NOMO-1 (cell line): ENCODE measurements at regions not wholly inside any gene's neighbourhood (a gene's known extent, or its start where the extent isn't known, plus 50 kb on each side); places are given as distances from the start of the nearest gene placed in this dataset.
A peak's percentile ranks its signal among the peaks of the same experiment; 100 is the strongest.

Experiments
- DNase-seq, 2 experiments: peaks; one replicate each; lab custom pipeline; 2025; ENCODE audit not compliant: unreplicated experiment in 2 of 2; lab: John Stamatoyannopoulos, UW

DNA sequence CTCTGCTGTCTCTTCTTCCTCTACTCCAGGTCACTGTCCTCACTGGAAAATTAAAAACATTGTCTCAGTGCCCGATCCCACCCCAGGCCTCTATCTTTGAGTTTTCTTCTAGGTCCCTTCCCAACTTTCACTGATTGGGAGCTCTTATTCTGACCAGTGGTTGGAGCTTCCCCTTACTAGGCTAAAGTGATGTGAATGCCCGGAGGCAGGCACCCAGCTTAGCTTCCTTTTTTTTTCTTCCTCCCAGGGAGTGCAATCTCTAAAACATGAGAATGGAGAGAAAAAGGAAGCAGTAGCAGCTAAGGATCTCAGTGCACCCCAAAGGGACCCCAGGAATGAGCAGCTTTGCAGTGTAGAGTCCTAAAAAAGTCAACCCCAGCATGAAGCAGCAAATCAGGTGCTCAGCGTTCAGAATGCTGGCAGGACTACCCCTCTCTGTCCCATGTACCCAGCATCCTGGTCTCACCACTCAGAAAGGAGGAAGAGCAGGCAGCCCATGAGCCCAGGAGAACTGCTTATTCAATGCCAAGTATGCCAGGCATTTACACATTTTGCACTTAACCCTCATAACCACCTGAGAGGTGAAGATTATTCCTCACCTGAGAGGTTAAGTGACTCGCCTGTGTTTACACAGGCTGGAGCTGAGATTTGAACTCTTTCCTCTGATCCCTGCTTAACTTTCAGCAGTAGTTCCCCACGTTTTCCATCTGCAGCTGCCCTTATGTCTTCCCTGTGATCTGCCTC is 146.2 kb upstream of the PWP1 start:
- peak in 1 of 2 experiments; percentile 2 for DNase-seq

DNA sequence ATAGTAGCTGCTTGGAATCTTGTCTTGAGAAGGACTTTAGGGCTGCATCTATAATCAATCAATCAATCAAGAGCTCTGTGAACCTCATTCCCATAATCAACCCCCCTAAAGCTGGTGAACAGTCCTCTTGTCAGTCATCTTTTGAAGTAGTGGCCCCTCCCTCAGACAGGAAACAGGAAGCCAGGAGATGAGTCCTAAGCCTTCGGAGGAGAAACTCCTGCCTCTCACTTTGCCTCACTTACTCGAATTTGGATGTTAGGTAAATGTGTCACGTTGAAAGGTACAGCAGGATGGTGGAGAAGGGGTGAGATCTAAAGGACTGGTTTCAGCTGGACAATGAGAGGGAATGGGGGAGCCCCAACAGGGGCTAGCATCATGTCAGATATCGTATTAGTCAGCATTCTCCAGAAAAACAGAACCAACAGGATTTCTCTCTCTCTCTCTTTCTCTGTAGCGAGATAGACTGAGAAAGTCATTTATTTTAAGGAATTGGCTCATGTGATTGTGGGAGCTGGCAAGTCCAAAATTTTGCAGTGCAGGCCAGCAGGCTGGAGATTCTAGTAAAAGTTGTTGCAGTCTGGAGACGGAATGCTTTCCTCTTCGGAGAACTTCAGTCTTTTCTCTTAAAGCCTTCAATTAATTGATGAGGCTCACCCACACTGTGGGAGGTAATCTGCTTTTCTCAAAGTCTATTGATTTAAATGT is 144.4 kb upstream of the PWP1 start:
- DNase-seq: no peak

DNA sequence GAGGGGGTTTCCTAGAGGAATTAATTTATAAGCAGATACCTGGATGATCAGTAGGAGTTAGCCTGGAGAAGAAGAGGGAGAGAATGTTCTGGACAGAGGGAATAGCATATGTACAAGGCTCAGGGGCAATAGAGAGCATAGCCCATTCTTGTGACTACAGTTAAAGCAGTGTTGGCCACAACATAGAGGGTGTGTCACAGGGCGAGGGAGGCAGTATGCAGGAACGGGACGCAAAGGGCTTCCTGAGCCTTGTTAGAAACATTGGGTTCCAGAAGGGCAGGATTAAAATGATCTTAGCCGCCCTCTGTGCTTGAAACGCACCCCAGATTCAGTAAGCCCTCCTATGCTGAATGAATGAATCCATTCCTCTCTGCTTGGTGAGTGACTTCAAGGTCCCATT is 142.2 kb upstream of the PWP1 start:
- no peak for DNase-seq

DNA sequence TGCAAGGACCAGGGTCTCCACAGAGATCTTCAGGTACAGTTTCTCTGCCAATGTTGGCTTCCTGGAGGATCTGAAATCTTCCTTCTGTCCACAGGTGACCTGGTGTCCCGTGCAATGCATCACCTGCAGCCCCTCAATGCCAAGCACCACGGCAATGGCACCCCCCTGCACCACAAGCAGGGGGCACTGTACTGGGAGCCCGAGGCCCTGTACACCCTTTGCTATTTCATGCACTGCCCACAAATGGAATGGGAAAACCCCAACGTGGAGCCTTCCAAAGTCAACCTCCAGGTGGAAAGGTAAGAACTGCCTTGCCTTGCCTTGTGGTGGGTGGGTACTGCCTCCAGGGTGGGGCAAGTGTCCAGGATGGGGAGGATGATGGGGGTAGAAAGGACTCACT is 141.8 kb upstream of the PWP1 start:
- DNase-seq: no peak

DNA sequence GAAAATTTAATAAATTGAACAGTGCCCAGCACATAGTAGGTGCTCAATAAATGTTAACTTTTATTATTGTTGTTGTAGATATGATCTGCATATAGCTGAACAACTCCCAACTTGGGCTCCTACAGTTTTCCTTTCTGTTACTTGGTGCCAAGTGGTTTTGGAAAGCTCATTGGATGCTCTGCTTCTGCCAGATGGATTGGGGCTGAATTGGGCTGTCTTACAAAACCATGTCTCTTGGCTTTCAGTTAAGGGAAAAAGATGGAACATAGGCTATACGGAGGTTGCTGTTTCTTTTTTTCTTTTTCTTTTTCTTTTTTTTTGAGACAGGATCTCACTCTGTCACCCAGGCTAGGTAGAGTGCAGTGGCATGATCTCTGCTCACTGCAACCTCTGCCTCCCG is 140.7 kb upstream of the PWP1 start:
- no peak for DNase-seq

DNA sequence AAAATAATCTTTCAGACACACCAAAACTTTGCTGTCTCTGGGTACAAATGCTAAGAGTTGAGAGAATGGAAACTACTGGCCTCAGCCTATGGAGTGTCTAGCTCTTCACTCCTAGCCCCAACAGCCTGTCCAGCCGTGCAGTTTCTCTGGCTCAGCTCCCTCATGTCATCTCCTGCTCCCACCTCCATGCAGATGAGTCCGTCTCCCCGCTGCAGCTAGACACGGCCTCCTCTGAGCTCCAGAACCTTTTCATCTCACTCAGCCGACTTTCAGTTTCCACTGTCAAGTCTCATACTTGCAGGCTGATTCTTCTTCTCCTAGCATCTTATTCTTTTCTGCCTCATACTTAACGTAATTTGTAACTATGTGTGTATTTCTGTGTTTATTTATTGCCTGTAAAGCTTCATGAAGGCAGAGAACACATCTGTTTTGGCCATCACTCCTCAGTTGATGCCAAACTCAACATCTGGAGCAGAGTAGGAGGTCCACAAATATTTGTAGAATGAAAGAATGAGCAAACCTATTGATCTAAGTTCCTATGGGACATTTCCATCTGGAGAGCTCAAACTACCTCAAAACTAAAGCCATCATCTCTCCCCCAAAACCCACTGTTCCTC is 139.8 kb upstream of the PWP1 start:
- no peak for DNase-seq

DNA sequence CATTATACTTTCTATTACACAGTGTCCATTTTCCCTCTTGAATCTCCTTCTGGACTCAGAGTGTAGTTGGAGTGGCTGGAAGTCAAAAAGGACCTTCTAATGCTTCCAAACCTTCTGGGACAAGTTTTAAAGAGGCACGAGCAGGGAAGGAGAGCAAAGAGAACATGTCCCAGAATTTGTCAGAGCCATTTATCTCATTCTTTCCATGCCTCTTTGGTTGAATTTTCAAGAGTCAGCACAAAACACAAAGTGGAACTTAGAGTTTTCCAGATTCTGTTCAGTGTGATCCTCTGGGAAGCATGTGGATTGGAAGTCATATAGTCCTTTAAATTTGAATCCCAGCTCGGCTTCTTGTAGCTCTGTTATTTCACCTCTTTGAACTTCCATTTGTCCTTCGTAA is 138.2 kb upstream of the PWP1 start:
- no peak for DNase-seq

DNA sequence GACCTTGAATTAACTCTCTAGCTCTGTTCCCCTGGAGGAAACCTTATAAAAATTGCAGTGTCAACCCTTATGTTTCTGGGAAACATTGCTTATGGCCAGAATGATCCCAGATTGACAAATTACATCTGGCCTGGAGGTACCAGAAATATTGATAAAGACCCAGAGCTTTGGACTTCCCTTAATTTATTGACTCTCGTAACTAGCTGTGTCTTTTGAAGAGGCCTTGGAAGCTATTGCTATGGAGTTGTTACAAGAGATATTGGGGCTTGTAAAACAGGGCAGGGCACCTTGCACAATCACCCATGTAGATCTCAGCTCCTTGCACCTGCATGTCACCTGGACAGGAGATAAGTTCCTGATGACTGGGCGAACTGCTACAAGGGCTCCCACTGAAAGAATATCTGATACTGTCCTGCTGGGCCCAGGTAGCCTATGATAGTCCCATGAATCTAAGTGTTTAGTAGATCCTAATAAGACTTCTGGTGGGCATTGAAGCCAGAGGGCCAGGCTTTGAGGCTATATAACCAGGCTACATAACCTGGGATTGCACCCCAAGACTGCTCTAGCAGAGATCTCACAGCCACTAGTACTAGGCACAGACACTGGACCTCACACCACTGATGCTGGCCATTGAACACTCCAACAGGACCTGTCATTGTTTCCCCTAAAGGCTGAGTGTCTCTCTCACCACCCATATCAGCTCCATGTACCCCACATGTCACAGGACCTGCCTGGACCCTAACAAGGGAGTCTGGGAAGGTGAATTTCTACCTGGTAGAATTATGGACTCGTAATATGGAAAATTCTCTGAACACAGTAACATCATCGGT is 135.7 kb upstream of the PWP1 start:
- DNase-seq: no peak

DNA sequence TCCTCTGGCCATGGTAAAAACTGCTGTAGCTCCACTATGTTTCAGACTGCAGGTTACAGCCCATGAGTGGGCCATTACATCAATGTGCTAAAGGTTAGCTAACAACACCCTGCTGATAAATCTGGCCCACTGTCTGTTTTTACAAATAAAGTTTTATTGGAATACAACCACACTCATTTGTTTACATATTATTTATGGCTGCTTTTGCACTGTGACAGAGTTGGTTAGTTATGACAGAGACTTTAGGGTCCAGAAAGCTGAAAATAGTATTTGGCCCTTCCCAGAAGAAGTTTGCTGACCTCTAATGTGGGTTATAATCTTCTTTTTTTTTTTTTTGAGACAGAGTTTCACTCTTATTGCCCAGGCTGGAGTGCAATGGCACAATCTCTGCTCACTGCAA is 134.2 kb upstream of the PWP1 start:
- no peak for DNase-seq

DNA sequence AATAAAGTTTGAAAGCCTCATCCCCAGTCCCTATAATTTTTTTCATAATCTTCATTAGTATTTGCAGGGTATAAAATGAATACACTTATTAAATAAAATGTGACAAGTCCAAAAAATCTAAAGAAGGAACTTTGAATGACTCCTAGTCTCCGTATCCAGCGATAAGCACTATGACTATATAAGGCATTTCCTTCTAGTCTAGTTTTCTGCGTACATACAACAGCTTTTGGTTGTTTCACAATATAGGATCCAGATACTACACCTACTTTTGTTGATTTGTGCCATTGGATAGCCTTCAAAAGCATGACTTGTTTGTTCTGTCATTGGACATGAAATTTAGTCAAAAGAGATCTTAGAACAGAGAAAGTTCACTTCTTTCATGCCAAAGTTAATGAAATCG is 133.3 kb upstream of the PWP1 start:
- DNase-seq: no peak

DNA sequence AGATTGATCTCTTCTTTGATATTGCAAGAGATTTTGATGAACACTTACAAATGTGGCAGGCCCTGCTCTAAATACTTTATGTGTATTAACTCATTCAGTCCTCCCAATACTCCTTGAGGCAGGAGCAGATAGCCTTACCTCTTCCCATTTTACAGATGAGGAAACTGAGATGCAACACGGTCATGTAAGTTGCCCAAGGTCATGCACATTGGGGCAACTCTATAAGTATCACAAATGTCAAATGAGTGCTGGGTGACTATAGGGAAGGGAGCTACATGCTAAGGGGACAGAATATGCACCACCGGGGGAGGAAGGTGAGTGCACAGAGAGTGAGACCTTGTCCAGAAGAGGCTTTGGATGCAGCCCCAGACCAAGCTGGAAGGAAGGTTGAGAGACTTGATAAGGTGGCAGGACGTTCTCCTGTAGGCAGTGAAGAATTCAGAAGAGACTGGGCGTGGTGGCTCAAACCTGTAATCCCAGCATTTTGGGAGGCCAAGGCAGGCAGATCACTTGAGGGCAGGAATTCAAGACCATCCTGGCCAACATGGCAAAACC is 132.3 kb upstream of the PWP1 start:
- DNase-seq: no peak

DNA sequence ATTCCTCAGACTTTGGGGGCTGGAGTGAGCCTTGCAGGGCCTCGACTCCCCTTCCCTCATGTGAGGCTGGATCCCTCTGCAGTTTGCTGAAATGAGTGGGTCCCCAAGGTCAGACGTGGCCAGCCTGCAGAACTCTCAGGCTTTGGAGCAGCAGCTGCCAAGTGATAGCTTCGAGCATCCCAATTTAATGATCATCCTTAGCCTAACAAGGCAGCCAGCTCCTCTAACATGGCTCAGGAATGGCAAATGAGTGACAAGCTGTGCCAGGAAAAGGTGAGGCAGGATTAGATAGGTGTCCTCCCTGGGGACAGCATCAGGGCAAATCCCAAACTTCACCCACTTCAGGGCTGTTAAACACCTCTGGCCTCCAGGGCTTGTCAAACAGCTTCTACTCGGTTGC is 130.7 kb upstream of the PWP1 start:
- DNase-seq: no peak

DNA sequence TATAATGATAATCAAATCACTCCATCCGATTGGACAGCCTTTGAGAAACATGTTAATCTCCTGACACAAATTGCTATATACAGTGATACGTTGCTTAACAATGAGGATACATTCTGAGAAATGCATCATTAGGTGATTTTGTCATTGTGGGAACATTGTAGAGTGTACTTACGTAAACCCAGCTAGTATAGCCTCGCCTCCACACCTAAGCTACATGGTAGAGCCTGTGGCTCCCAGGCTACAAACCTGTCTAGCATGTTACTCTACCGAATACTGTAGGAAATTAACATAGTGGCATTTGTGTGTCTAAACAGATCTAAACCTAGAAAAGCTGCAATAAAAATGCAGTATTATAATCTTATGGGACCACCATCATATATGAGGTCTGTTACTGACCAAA is 128.6 kb upstream of the PWP1 start:
- DNase-seq: no peak

DNA sequence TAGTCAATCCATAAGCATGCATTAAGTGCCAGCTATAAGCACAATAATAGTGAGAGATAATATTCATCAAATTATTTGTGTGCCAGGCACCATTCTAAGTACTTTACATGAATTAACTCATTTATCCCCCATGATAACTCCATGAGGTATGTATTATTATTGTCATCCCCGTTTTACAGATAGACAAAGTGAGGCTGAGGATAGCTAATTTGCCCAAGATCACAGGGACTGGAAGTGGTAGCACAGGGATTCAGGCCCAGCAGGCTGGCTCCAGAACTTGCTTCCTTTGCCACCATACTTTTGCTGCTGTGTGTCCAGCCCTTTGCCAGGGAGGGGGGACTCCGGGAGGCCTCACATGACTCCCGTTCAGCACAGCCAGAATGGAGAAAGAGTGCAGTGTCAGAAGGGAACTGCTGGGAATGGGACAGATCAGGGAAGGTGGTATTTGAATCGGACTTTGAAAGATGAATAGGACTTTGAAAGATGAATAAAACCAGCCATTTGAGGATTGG is 128.0 kb upstream of the PWP1 start:
- no peak for DNase-seq

DNA sequence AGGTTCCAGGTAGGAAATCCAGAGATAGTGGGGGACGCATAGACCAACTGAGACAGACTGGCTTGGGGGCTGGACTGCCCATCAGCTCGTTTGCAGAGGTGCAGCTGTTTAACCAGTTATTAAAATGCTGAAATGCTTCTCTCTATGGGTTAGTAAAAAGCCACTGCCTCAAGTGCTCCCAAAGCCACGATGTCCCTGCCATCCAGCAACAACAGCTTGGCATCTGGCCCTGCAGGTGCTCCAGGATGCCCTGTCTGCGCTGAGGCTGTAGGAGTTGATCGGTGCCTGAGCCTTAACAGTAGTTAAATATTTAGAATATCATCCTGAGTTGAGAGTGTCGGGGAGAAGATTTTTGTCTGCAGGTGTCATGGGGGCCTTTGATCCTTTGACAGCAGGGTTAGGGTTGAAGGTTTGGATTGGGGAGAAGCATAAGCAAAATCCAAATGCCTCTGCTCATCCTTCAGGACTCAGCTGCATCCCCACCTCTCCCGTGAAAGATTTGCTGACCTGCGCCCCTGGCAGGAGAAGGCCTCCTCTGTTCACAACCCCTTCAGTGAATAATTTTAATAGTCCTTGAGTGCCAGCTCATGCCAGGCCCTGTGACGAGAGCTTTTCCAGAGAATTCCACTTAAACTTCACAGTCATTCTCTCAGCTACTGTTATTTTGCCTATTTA is 127.3 kb upstream of the PWP1 start:
- DNase-seq: no peak

DNA sequence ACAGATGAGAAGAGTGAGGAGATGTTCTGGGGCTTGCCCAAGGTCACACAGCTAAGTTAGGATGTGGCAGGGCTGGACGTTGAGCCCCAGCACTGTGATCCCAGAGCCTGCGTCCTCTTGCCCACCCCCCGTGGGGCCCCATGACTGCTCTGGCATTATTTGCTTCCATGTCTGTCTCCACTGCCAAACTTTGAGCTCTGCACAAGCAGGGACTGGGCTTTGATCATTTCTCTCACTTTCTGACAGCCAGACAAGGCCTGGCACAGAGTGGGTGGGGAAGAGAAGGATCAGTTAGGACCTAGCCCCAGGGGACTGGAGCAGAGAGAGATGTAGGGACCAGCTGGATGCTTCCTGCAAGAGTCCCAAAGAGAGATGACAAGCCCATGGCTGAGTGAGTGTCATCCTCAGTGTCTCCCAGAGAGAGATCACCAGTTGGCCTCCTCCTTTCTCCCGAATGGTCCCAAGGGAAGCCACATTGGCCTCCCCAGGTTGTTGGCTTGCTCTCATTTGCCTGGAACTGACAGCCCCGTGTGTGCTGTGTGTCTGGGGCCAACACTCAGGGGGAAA is 126.7 kb upstream of the PWP1 start:
- DNase-seq: no peak

DNA sequence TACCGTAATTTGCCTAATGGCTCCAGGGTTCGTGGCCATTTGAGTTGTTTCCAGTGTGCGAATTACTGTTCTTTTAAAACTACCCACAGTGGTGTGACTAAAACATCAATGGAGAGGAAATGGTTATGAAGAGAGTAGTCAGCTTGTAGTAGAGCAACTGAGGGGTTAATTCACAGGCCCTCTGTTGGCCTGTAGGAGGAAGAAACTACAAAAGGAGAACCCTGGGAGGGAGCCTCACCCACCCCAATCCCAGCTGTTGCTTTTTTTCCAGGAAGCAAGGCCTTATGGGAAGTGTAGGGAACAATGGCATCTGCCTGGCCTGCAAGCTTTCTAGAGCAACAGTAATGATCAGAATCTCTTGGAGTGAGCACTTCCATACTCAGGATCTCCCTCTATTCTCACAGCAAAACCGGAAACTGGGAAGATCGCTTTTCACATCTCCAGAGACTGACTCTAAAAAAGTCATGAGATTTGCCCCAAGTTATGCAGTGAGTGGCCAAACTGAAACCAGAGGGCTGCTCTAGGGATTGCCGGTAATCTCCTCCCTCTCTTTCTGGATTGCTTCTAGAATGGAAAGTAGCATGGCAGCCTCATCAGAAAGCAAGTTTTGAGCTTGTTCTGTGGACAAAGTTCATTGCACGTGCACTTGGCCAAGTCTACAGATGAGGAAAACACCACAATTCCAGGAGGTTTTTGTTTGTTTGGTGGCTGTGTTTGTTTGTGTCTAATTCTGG is 125.3 kb upstream of the PWP1 start:
- no peak for DNase-seq

DNA sequence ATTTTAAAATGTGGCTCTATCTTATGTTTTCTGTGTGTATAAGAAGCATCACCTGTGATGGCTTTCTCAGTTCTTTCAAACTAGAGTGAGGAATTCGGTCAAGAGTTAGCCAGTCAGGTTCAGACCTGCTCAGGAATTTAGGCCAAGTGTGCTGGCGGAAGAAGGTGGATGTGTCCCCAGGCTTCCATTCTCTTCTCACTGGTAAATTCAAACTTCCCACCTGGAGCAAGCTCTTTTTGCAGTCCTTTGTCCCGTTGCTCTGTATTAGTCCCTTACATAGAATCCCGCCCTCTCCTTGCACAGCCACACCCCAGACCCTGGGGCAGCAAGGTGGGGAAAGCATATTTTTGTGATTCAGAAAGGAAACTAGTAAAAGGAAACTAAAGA is 124.7 kb upstream of the PWP1 start:
- no peak for DNase-seq

DNA sequence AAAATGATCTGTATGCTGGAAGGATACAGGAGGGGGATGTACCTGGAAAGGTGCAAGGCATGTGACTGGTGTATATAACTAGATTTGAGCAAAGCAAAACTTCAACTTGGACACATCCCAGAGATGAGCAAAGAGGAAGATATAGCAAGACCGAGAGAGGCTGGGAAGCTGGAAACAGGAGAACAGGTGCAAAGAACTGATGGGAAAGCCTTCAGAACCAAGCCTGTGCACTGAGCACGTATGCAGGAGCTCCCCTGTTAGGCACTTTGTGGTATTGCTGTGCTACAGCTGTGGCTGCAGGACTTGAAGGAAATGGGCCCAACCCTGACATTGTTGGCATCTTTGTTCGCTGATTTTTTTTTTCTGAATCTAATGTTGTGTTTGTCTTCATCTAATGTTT is 120.7 kb upstream of the PWP1 start:
- DNase-seq: no peak
